ENCODE measurements at regions not wholly inside any gene's neighbourhood (a gene's known extent, or its start where the extent isn't known, plus 50 kb on each side); places are given as distances from the start of the nearest gene placed in this dataset.

DNA sequence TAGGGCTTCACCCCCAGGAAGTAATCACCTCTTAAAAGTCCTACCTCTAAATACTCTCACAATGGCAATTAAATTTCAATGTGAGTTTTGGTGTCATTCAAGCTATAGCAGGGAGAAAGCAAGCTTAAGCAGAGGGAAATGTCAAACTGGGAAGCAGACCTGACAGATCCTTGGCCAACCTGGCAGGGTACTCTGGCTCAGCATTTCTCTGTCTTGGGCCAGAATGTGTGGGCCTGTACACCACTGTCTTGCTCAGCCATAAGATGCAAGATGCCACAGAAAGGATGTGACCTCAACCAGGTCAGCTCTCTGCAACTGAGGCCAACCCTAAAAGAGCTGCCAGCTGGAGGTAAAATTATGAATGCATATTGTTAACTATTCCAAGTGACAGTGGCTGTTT, 130.6 kb upstream of the CMC1 start:
- CTCF ChIA-PET = interaction anchor here (1.3 kb wide), 1 partner anchor 9 kb away, joined by 5 read pairs; no protein-coding TSS in a partner anchor
- TF ChIP-seq POLR2AphosphoS5 (IDR thresholded peaks at IDR 0.05; ENCODE audit: insufficient read depth, low read depth, low read length) (no peak), POLR2A (IDR thresholded peaks at IDR 0.05; ENCODE audit: low read depth, low read length) (no peak), CTCF (IDR thresholded peaks at IDR 0.05; ENCODE audit: extremely low read depth in 1 of 2, insufficient read depth in 1 of 2, low read depth in 1 of 2, low read length in 2 of 2) (no peak)
- dilution Hi-C loops (cut with MboI; ENCODE audit: extremely low pct_ligation_motif_present, low sequenced_read_pairs) = no loop called here
- Histone ChIP-seq H3K4me3 (replicated peaks in 1 of 3; ENCODE audit: insufficient read depth in 1 of 3, low read depth in 1 of 3, low read length in 3 of 3) (no peak overlapping the region), H3K27me3 (ENCODE audit: control insufficient read depth in 2 of 2, insufficient read depth in 2 of 2, low read length in 2 of 2) (no peaks in the 10 kb centered on the region), H4K20me1 (replicated peaks; ENCODE audit: control insufficient read depth, extremely low read depth, insufficient read depth, low read length) (no peaks in the 10 kb centered on the region), H2AFZ (ENCODE audit: low read depth, low read length) (no peak overlapping the region), H3K4me2 (ENCODE audit: insufficient read depth, low read length) (no peak overlapping the region), H3K4me1 (ENCODE audit: control insufficient read depth, extremely low read depth, insufficient read depth, low read length) (no peaks in the 10 kb centered on the region), H3K9me1 (replicated peaks; ENCODE audit: control insufficient read depth, extremely low read depth, insufficient read depth, low read length) (no peaks in the 10 kb centered on the region), H3K9me3 (replicated peaks; ENCODE audit: control insufficient read depth, insufficient read depth, low read length) (no peaks in the 10 kb centered on the region), H3K9ac (replicated peaks; ENCODE audit: extremely low read depth, insufficient read depth, low read length) (no peak overlapping the region), H3K79me2 (ENCODE audit: control insufficient read depth, insufficient read depth, low read length) (no peaks in the 10 kb centered on the region), H3K27ac (ENCODE audit: insufficient read depth, low read depth, low read length) (no peak overlapping the region), H3K36me3 (ENCODE audit: control insufficient read depth in 2 of 2, extremely low read depth in 1 of 2, insufficient read depth in 2 of 2, low read length in 2 of 2) (no peaks in the 10 kb centered on the region)
- POLR2A ChIA-PET = no interaction called here
- BruUV-seq (replicated peaks) = no TSS peak
- DNase-seq (ENCODE audit: low read depth, low spot score) = no peak
- FAIRE-seq = no peak
- intact Hi-C loops (cut with micrococcal nuclease) = no loop called here

- Histone ChIP-seq H3K27ac (ENCODE audit: insufficient read depth, low read depth, low read length) (no peak overlapping the region), H3K36me3 (ENCODE audit: control insufficient read depth in 2 of 2, extremely low read depth in 1 of 2, insufficient read depth in 2 of 2, low read length in 2 of 2) (no peaks in the 10 kb centered on the region), H3K9me3 (replicated peaks; ENCODE audit: control insufficient read depth, insufficient read depth, low read length) (no peaks in the 10 kb centered on the region), H3K4me3 (replicated peaks in 1 of 3; ENCODE audit: insufficient read depth in 1 of 3, low read depth in 1 of 3, low read length in 3 of 3) (no peak overlapping the region), H3K27me3 (ENCODE audit: control insufficient read depth in 2 of 2, insufficient read depth in 2 of 2, low read length in 2 of 2) (no peaks in the 10 kb centered on the region), H2AFZ (ENCODE audit: low read depth, low read length) (no peak overlapping the region), H3K9me1 (replicated peaks; ENCODE audit: control insufficient read depth, extremely low read depth, insufficient read depth, low read length) (no peaks in the 10 kb centered on the region), H3K79me2 (ENCODE audit: control insufficient read depth, insufficient read depth, low read length) (no peaks in the 10 kb centered on the region), H3K4me1 (ENCODE audit: control insufficient read depth, extremely low read depth, insufficient read depth, low read length) (no peaks in the 10 kb centered on the region), H3K9ac (replicated peaks; ENCODE audit: extremely low read depth, insufficient read depth, low read length) (no peak overlapping the region), H4K20me1 (replicated peaks; ENCODE audit: control insufficient read depth, extremely low read depth, insufficient read depth, low read length) (no peaks in the 10 kb centered on the region), H3K4me2 (ENCODE audit: insufficient read depth, low read length) (no peak overlapping the region)
- ChIA-PET CTCF (no interaction called here), POLR2A (no interaction called here)
- intact Hi-C loops (cut with micrococcal nuclease) (no loop called here), dilution Hi-C loops (cut with MboI; ENCODE audit: extremely low pct_ligation_motif_present, low sequenced_read_pairs) (no loop called here)
- no peak for FAIRE-seq
- BruUV-seq (replicated peaks) = no TSS peak
- no peak for DNase-seq (ENCODE audit: low read depth, low spot score)
- TF ChIP-seq FOS (IDR thresholded peaks at IDR 0.05; ENCODE audit: borderline replicate concordance, insufficient read depth, low read length) (no peak), CTCF (IDR thresholded peaks at IDR 0.05; ENCODE audit: extremely low read depth in 1 of 2, insufficient read depth in 1 of 2, low read depth in 1 of 2, low read length in 2 of 2) (no peak), MYC (IDR thresholded peaks at IDR 0.05; ENCODE audit: low read depth, low read length) (no peak), POLR2AphosphoS5 (IDR thresholded peaks at IDR 0.05; ENCODE audit: insufficient read depth, low read depth, low read length) (no peak), GATA2 (IDR thresholded peaks at IDR 0.05; ENCODE audit: insufficient read depth, insufficient read length, low read depth, low read length) (no peak), POLR2A (IDR thresholded peaks at IDR 0.05; ENCODE audit: low read depth, low read length) (no peak), EZH2 (IDR thresholded peaks at IDR 0.05; ENCODE audit: borderline replicate concordance, low read depth, low read length, severe bottlenecking) (no peak), JUN (IDR thresholded peaks at IDR 0.05; ENCODE audit: borderline replicate concordance, insufficient read depth, insufficient read length, low read depth) (no peak)
- TF ChIP-seq, protein P1, sequence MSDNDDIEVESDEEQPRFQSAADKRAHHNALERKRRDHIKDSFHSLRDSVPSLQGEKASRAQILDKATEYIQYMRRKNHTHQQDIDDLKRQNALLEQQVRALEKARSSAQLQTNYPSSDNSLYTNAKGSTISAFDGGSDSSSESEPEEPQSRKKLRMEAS (IDR thresholded peaks at IDR 0.05; ENCODE audit: insufficient read depth, insufficient read length) = no peak
Measured at GRCh38 chr3:28114893-28115292, 126.5 kb upstream of the CMC1 start.
